Brain microvascular endothelial cell (primary cell): ENCODE measurements at regions not wholly inside any gene's neighbourhood (a gene's known extent, or its start where the extent isn't known, plus 50 kb on each side); places are given as distances from the start of the nearest gene placed in this dataset.

Source experiments
- DNase-seq: peaks from one replicate; pipeline ENCODE4 v3.0.0-alpha.2; 2020
- H3K27ac ChIP-seq: fragments of 250-450 bp; sonication (Bioruptor Pico); 2 replicates; pipeline ENCODE4 v1.5.1; 2020; ENCODE audit warnings: mild to moderate bottlenecking, moderate library complexity
- H3K27me3 ChIP-seq: fragments of 250-450 bp; sonication (Bioruptor Pico); replicated peaks from 2 replicates; pipeline ENCODE4 v1.5.1; 2020; ENCODE audit warnings: mild to moderate bottlenecking
- H3K36me3 ChIP-seq: fragments of 250-450 bp; sonication (Bioruptor Pico); replicated peaks from 2 replicates; pipeline ENCODE4 v1.5.1; 2020; ENCODE audit warnings: mild to moderate bottlenecking
- H3K4me3 ChIP-seq: 2 replicates; pipeline ENCODE4 v1.5.1; 2011; ENCODE audit warnings: low read depth, mild to moderate bottlenecking, control low read depth, low read length, moderate library complexity
- in situ Hi-C: cut with HindIII; loops from 2 replicates; pipeline ENCODE4 v1.10.0; 2017; ENCODE audit warnings: low sequenced_read_pairs, low pct_ligation_motif_present
- TF ChIP-seq, protein P1 (sequence below): IDR thresholded peaks from 2 replicates; pipeline ENCODE4 v1.5.1; 2011; ENCODE audit warnings: low read depth, mild to moderate bottlenecking, moderate library complexity, low read length, control low read depth, inconsistent platforms; ENCODE audit errors: missing control alignments

DNA sequence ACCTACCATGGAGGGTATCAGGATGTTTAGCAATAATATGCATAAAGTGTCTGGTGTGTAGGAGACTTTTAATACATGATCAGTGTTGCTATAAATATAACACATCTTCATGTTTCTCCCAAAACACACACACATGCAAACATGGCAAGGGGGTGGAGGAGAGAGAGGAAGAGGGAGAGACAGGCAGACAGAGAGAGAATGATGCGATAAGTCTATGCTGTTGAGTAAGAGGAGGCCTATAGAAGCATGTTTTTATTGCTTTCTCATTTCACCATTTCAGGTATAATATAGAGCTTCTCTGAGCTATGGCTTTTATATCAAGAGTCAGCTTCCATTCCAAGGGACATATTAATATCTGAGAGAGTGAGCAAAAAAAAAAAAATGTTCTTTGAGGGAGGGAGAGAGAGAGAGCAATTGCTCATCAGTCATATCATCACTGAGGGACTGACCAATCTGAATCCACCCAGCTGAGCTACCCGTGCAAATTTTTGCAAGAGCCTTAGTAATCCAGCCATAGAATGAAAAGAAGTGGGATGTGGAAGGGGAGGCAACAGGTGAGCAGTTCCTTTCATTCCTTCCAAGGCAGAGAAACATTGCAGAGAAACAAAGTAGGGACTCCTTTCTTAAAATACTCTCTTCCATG is 54.8 kb upstream of the RASSF8 start:
- Histone ChIP-seq H3K27me3 (no peaks in the 10 kb centered on the region), H3K36me3 (no peaks in the 10 kb centered on the region), H3K4me3 (no peak overlapping the region), H3K27ac (no peak overlapping the region)
- no peak for DNase-seq
- TF ChIP-seq, protein P1, sequence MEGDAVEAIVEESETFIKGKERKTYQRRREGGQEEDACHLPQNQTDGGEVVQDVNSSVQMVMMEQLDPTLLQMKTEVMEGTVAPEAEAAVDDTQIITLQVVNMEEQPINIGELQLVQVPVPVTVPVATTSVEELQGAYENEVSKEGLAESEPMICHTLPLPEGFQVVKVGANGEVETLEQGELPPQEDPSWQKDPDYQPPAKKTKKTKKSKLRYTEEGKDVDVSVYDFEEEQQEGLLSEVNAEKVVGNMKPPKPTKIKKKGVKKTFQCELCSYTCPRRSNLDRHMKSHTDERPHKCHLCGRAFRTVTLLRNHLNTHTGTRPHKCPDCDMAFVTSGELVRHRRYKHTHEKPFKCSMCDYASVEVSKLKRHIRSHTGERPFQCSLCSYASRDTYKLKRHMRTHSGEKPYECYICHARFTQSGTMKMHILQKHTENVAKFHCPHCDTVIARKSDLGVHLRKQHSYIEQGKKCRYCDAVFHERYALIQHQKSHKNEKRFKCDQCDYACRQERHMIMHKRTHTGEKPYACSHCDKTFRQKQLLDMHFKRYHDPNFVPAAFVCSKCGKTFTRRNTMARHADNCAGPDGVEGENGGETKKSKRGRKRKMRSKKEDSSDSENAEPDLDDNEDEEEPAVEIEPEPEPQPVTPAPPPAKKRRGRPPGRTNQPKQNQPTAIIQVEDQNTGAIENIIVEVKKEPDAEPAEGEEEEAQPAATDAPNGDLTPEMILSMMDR, result no peak
- in situ Hi-C loops, result no loop called here

DNA sequence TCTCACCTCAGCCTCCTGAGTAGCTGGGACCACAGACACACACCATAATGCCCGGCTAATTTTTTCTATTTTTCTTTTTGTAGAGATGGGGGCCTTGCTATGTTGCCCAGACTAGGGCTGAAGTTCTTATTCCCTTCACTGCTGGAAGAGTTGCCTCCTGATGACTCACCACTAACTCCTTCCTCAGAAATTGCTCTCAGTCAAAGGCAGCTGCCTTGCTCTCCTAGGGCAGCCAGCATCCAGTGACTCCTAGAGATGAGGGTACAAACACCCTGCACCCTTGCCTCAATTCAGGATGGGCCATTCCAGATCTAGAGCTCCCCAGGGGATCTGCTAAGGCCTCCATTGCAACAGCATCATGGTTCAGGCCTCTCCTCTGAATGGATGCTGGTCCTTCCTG is 54.0 kb upstream of the RASSF8 start:
- DNase-seq, result peak; percentile 14
- in situ Hi-C loops, result no loop called here
- TF ChIP-seq, protein P1, result no peak

DNA sequence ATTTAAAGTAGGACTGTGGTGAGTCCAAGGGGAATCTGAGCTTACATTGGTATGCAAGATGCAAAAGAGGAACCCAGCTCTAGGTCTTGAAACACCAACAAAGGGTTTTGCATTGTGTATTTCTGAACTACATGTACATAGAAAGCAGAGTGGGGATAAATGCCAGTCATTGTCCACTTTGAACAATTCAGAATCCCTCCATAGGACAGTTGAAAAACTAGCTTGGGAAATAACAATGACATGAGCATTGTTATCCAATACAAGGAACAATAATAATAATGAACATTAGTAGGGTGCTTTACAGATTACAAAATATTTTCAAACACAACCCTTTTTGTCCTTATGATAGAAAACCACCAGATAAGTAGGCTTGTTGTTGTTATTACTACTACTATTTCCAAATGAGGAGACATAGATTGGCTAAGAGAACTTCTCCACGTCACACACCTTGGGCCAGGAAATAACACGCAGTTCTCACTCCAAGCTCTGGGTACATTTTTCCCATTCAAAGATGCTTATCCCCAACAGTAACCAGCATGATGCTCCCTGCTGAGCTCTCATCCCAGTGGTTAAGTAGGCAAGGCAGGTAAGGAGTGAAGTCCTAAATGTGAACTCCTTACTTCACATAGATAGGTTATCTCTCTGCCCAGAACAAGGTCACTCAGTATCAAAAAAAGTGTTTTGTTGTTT is 51.7 kb upstream of the RASSF8 start:
- Histone ChIP-seq H3K4me3 (no peak overlapping the region), H3K36me3 (no peaks in the 10 kb centered on the region), H3K27ac (no peak overlapping the region), H3K27me3 (no peaks in the 10 kb centered on the region)
- DNase-seq, result no peak
- TF ChIP-seq, protein P1, result no peak
- in situ Hi-C loops, result no loop called here

More for the DNA sequence above, 54.0 kb upstream of the RASSF8 start:
- Histone ChIP-seq H3K4me3 (no peak overlapping the region), H3K36me3 (no peaks in the 10 kb centered on the region), H3K27ac (no peak overlapping the region), H3K27me3 (no peaks in the 10 kb centered on the region)
